Hematopoietic multipotent progenitor cell treated with erythropoietin and hydrocortisone succinate and interleukin-3 and kit ligand, for 17 days (in vitro differentiated cells): ENCODE measurements at regions not wholly inside any gene's neighbourhood (a gene's known extent, or its start where the extent isn't known, plus 50 kb on each side); places are given as distances from the start of the nearest gene placed in this dataset.

ENCODE experiments used
- DNase-seq: peaks from one replicate; pipeline ENCODE4 v3.0.0-alpha.2; 2015; ENCODE audit warnings: low spot score

GRCh38 chr2:136373029-136373428, 255.1 kb upstream of the CXCR4 start:
- DNase-seq, result no peak

- no peak for DNase-seq
Observed at GRCh38 chr2:136363900-136364299, 246.0 kb upstream of the CXCR4 start.

GRCh38 chr2:136363470-136363869, 245.5 kb upstream of the CXCR4 start:
- no peak for DNase-seq

- DNase-seq, result no peak
Observed at GRCh38 chr2:136362676-136363390, 244.9 kb upstream of the CXCR4 start.

- no peak for DNase-seq
Observed at GRCh38 chr2:136361521-136361920, 243.6 kb upstream of the CXCR4 start.

- no peak for DNase-seq
Observed at GRCh38 chr2:136360790-136361189, 242.8 kb upstream of the CXCR4 start.

GRCh38 chr2:136359121-136359965, 241.4 kb upstream of the CXCR4 start:
- DNase-seq, result no peak

GRCh38 chr2:136358576-136358975, 240.6 kb upstream of the CXCR4 start:
- no peak for DNase-seq

- DNase-seq, result no peak
Observed at GRCh38 chr2:136357007-136357380, 239.0 kb upstream of the CXCR4 start.

GRCh38 chr2:136356125-136357006, 238.4 kb upstream of the CXCR4 start:
- DNase-seq, result no peak

GRCh38 chr2:136351684-136352083, 233.7 kb upstream of the CXCR4 start:
- DNase-seq, result no peak

GRCh38 chr2:136347981-136348380, 230.0 kb upstream of the CXCR4 start:
- no peak for DNase-seq

- no peak for DNase-seq
Observed at GRCh38 chr2:136344339-136344738, 226.4 kb upstream of the CXCR4 start.

- no peak for DNase-seq
Observed at GRCh38 chr2:136342138-136342537, 224.2 kb upstream of the CXCR4 start.

GRCh38 chr2:136334967-136335366, 217.0 kb upstream of the CXCR4 start:
- no peak for DNase-seq

- DNase-seq, result no peak
Observed at GRCh38 chr2:136332436-136333095, 214.6 kb upstream of the CXCR4 start.

GRCh38 chr2:136331226-136331625, 213.3 kb upstream of the CXCR4 start:
- DNase-seq, result no peak

- no peak for DNase-seq
Observed at GRCh38 chr2:136328207-136328795, 210.4 kb upstream of the CXCR4 start.

- no peak for DNase-seq
Observed at GRCh38 chr2:136327162-136327852, 209.4 kb upstream of the CXCR4 start.

- no peak for DNase-seq
Observed at GRCh38 chr2:136325844-136326331, 207.9 kb upstream of the CXCR4 start.

- no peak for DNase-seq
Observed at GRCh38 chr2:136324966-136325365, 207.0 kb upstream of the CXCR4 start.
